Esophagus squamous epithelium (tissue), 5 donors: ENCODE measurements at regions not wholly inside any gene's neighbourhood (a gene's known extent, or its start where the extent isn't known, plus 50 kb on each side); places are given as distances from the start of the nearest gene placed in this dataset.

Experiments used
- DNase-seq: peaks from one replicate; lab custom pipeline; 2025; lab: John Stamatoyannopoulos, UW
- H3K27ac ChIP-seq, 4 donors: fragments of 200-600 bp; sonication (generic); one replicate each; pipeline ENCODE4 v1.5.1; 2016 to 2019; ENCODE audit warnings: mild to moderate bottlenecking in 1 of 4
- H3K27me3 ChIP-seq, 4 donors: fragments of 200-600 bp; sonication (generic); 1 replicate in 3 of 4; 2 replicates in 1 of 4; pipeline versions ENCODE4 v1.5.1 to v1.6.0; 2017 to 2021; ENCODE audit warnings: antibody characterized with exemption in 1 of 4
- H3K36me3 ChIP-seq, 3 donors: fragments of 200-600 bp; sonication (generic); one replicate each; pipeline ENCODE4 v1.5.1; 2016 to 2019
- H3K4me1 ChIP-seq, 3 donors: fragments of 200-600 bp; sonication (generic); one replicate each; pipeline ENCODE4 v1.5.1; 2017 to 2019
- H3K4me3 ChIP-seq, 4 donors: fragments of 200-600 bp; sonication (generic); 1 replicate in 3 of 4; 2 replicates in 1 of 4; pipeline ENCODE4 v1.5.1; 2016 to 2019; ENCODE audit warnings: mild to moderate bottlenecking in 2 of 4, moderate library complexity in 1 of 4
- H3K9me3 ChIP-seq, 3 donors: fragments of 200-600 bp; sonication (generic); one replicate each; pipeline ENCODE4 v1.5.1; 2016 to 2019
- POLR2A ChIP-seq, 4 donors: fragments of 450-650 bp; IDR thresholded peaks; one replicate each; pipeline ENCODE4 v1.6.1; 2017; ENCODE audit warnings: antibody characterized with exemption in 4 of 4, mild to moderate bottlenecking in 4 of 4, moderate library complexity in 3 of 4
- WGBS, 2 donors: methylation state at CpG; one replicate each; pipeline ENCODE4 v1.1.5; 2018; 5-methylcytosine and 5-hydroxymethylcytosine counted together
- intact Hi-C: fragments of 100-400 bp; cut with DNase I; formaldehyde crosslinking; loops from one replicate; pipeline ENCODE4 v1.15.0; 2022
- TF ChIP-seq, protein P1 (sequence below), 6 experiments: fragments of 450-650 bp in 4 of 6; fragments of 200-600 bp in 2 of 6; sonication (generic) in 2 of 6; IDR thresholded peaks; one replicate each; pipeline ENCODE4 v1.5.1; 2016 to 2019; ENCODE audit warnings: antibody characterized with exemption in 6 of 6, mild to moderate bottlenecking in 4 of 6, moderate library complexity in 4 of 6
- donor health status: DM: yes; HTN: yes; CAD: no.

DNA sequence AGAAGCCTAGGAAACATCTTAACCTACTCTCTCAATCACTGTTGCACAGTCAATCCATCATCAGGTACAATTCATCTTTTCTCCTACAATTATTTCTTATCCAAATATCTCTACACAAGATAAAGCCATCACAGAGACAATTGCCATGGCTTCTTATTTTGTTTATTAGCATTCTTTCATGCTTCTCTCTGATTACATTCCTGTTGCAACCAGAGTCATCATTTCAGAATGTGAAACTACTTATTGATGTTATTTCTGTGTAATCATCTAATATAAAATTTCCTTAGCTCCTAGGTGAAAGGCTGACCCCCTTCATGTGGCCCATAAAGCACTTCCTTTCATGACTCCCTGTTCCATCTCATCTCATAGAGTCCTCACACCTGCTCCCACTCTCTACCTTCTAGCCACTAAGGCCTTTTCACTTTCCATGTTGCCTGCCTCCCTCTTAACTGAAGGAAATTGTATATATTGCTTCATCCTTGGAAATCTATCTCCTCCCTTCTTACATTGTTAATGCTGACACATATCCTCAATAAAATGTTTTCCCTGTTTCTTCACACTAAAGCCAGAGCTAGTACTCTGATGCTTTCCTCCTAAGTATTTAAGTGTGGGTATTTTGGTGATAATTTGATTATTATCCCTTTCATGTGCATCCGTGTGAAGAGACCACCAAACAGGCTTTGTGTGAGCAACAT, 829.9 kb downstream of the FAT4 start:
- intact Hi-C loops, result no loop called here
- H3K9me3 ChIP-seq, result no peaks in the 10 kb centered on the region
- WGBS, 2 donors, result 100% methylated on average over 1 of the region's 1 CpG
- no peaks in the 10 kb centered on the region for H3K4me1 ChIP-seq
- no peak for DNase-seq
- no peaks in the 10 kb centered on the region for H3K27me3 ChIP-seq
- H3K36me3 ChIP-seq, result no peaks in the 10 kb centered on the region
- TF ChIP-seq, protein P1, sequence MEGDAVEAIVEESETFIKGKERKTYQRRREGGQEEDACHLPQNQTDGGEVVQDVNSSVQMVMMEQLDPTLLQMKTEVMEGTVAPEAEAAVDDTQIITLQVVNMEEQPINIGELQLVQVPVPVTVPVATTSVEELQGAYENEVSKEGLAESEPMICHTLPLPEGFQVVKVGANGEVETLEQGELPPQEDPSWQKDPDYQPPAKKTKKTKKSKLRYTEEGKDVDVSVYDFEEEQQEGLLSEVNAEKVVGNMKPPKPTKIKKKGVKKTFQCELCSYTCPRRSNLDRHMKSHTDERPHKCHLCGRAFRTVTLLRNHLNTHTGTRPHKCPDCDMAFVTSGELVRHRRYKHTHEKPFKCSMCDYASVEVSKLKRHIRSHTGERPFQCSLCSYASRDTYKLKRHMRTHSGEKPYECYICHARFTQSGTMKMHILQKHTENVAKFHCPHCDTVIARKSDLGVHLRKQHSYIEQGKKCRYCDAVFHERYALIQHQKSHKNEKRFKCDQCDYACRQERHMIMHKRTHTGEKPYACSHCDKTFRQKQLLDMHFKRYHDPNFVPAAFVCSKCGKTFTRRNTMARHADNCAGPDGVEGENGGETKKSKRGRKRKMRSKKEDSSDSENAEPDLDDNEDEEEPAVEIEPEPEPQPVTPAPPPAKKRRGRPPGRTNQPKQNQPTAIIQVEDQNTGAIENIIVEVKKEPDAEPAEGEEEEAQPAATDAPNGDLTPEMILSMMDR (IDR thresholded peaks at IDR 0.05), result no peak
- TF ChIP-seq POLR2A (IDR thresholded peaks at IDR 0.05), result no peak
- no peak overlapping the region for H3K27ac ChIP-seq
- H3K4me3 ChIP-seq, result no peak overlapping the region

DNA sequence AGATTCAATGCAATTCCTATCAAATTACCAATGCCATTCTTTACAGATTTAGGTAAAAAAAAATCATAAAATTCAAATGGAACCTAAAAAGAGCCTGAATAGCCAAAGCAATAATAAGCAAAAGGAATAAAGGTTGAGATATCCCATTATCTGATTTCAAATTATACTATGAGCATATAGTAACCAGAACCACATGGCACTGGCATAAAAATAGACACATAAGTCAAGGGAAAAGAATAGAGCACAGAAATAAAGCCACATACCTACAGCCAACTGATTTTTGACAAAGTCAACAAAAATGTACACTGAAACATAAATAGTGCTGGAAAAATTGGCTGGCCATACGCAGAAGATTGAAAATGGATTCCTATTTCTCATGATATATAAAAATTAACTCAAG, 853.7 kb downstream of the FAT4 start:
- intact Hi-C loops, result no loop called here
- TF ChIP-seq, protein P1 (IDR thresholded peaks at IDR 0.05), result no peak
- no peak for TF ChIP-seq POLR2A (IDR thresholded peaks at IDR 0.05)
- no peak for DNase-seq
- WGBS, 2 donors, result 33 to 71% methylated on average over 1 of the region's 1 CpG
- no peaks in the 10 kb centered on the region for H3K9me3 ChIP-seq
- no peaks in the 10 kb centered on the region for H3K27me3 ChIP-seq
- H3K36me3 ChIP-seq, result no peaks in the 10 kb centered on the region
- H3K4me1 ChIP-seq, result no peaks in the 10 kb centered on the region
- H3K27ac ChIP-seq, result no peak overlapping the region
- H3K4me3 ChIP-seq, result no peak overlapping the region

DNA sequence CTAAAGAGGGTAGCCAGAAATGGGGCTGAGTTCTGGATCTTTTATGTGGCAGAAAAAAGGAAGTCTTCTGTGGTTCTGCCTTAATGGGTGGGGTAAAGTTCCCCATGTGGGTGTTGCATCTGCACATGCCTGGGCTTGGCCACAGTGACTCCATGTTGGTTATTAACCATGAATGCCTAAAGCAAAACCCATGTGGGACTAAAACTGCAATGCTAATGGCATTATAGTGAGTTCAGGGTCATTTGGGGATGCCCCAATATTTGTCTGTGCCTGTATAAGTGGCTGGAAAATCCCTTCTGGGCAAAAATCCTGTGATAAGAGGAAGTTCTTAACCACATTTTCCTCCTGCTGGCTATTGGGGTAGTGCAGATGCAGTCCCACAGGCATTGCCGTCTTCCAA, 857.4 kb downstream of the FAT4 start:
- WGBS, 2 donors, result 38 to 40% methylated on average over 1 of the region's 1 CpG
- Histone ChIP-seq H3K4me1 (no peaks in the 10 kb centered on the region), H3K9me3 (no peaks in the 10 kb centered on the region), H3K36me3 (no peaks in the 10 kb centered on the region), H3K27me3 (no peaks in the 10 kb centered on the region), H3K27ac (no peak overlapping the region), H3K4me3 (no peak overlapping the region)
- no peak for DNase-seq
- TF ChIP-seq, protein P1 (IDR thresholded peaks at IDR 0.05), result no peak
- no peak for TF ChIP-seq POLR2A (IDR thresholded peaks at IDR 0.05)
- intact Hi-C loops, result no loop called here

DNA sequence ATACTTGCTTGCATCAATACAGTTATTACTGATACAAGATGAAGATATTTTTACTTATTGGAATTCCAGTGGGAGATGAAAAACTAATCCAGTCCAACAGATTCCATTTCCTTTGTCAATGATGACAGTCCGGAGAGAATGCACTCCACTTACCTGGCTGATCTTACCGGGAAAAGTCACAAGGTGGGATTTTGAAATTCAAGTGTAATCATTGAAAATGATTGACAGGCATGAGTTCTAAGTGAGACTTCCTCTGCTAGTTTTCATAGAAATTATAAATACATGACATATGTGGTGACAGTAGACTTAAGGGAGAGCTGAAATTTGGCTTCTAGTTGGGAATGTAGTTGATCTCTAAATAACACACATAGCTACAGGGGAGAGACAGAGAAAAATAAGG, 859.9 kb downstream of the FAT4 start:
- H3K4me3 ChIP-seq, result no peak overlapping the region
- DNase-seq, result no peak
- H3K9me3 ChIP-seq, result no peaks in the 10 kb centered on the region
- H3K27me3 ChIP-seq, result no peaks in the 10 kb centered on the region
- no peak overlapping the region for H3K27ac ChIP-seq
- intact Hi-C loops, result no loop called here
- no peaks in the 10 kb centered on the region for H3K4me1 ChIP-seq
- no peaks in the 10 kb centered on the region for H3K36me3 ChIP-seq
- no peak for TF ChIP-seq POLR2A (IDR thresholded peaks at IDR 0.05)
- TF ChIP-seq, protein P1 (IDR thresholded peaks at IDR 0.05), result no peak
- 95 to 97% methylated on average over 2 of the region's 2 CpGs for WGBS, 2 donors

DNA sequence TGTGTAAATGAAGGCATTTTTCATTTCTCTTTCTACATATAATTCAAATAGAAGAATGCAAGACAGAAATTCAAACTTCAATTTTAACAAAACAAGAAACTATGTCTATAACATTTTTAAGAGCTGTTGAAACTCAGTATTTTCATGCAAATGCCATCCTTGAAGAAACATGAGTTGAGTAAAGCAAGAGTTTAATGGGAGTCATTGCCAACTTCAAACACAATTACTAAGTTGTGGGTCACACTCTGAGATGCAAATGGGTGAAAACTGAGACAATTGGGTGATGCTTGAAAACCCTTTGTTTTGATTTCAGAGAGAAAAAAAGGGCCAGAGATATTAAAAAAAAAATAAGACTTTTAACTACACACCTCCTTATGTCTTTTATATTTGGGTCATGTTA, 865.9 kb downstream of the FAT4 start:
- no peaks in the 10 kb centered on the region for H3K36me3 ChIP-seq
- intact Hi-C loops, result no loop called here
- no peaks in the 10 kb centered on the region for H3K9me3 ChIP-seq
- no peak for TF ChIP-seq POLR2A (IDR thresholded peaks at IDR 0.05)
- TF ChIP-seq, protein P1 (IDR thresholded peaks at IDR 0.05), result no peak
- H3K4me1 ChIP-seq, result no peaks in the 10 kb centered on the region
- no peaks in the 10 kb centered on the region for H3K27me3 ChIP-seq
- DNase-seq, result no peak
- H3K4me3 ChIP-seq, result no peak overlapping the region
- H3K27ac ChIP-seq, result no peak overlapping the region
